Activated T-cell treated with anti-CD3 and anti-CD28 coated beads, Interleukin-2, amount 50 U/mL, for 4 hours (primary cell): ENCODE measurements at regions not wholly inside any gene's neighbourhood (a gene's known extent, or its start where the extent isn't known, plus 50 kb on each side); places are given as distances from the start of the nearest gene placed in this dataset.
"Not testable (repeated sequence)": the region's sequence is repeated elsewhere in the genome, so short reads cannot be mapped to it uniquely, and the experiment has no call there.

Experiments used
- ATAC-seq, 2 donors: fragments of 200-7000 bp; cut with Tn5 transposase; one replicate each; pipeline ENCODE4 v1.10.0; 2021
- DNase-seq: peaks from one replicate; pipeline ENCODE4 v3.0.0-alpha.2; 2020
- H3K27me3 Mint-ChIP-seq: one replicate; pipeline ENCODE4 v1.8.0; 2021; ENCODE audit warnings: low read depth, mixed read lengths
- H3K36me3 Mint-ChIP-seq: one replicate; pipeline ENCODE4 v1.8.0; 2022; ENCODE audit warnings: mixed read lengths; ENCODE audit not compliant: insufficient read depth
- H3K4me1 Mint-ChIP-seq: one replicate; pipeline ENCODE4 v1.8.0; 2021; ENCODE audit warnings: low read depth, mixed read lengths
- H3K4me3 Mint-ChIP-seq: one replicate; pipeline ENCODE4 v1.8.0; 2021; ENCODE audit warnings: mild to moderate bottlenecking, moderate library complexity, mixed read lengths
- H3K9me3 Mint-ChIP-seq: one replicate; pipeline ENCODE4 v1.8.0; 2021; ENCODE audit warnings: mixed read lengths

- Mint-ChIP-seq H3K36me3 (no peaks in the 10 kb centered on the region), H3K4me3 (no peak overlapping the region), H3K9me3 (peaks cover 4% of the 10 kb centered on the region), H3K27me3 (no peaks in the 10 kb centered on the region), H3K4me1 (no peaks in the 10 kb centered on the region)
- DNase-seq = no peak
- no peak for ATAC-seq
These were observed 475.2 kb upstream of the EPHA7 start for GRCh38 chr6:93894521-93894920.

- DNase-seq = no peak
- Mint-ChIP-seq H3K4me3 (no peak overlapping the region), H3K9me3 (peaks cover 5% of the 10 kb centered on the region), H3K27me3 (no peaks in the 10 kb centered on the region), H3K36me3 (no peaks in the 10 kb centered on the region), H3K4me1 (no peaks in the 10 kb centered on the region)
- no peak for ATAC-seq
These were observed 470.4 kb upstream of the EPHA7 start for GRCh38 chr6:93889713-93890112.

- H3K4me1 Mint-ChIP-seq = no peaks in the 10 kb centered on the region
- H3K9me3 Mint-ChIP-seq = peaks cover 5% of the 10 kb centered on the region
- H3K4me3 Mint-ChIP-seq = no peak overlapping the region
- ATAC-seq = no peak
- DNase-seq = no peak
- H3K27me3 Mint-ChIP-seq = no peaks in the 10 kb centered on the region
- H3K36me3 Mint-ChIP-seq = no peaks in the 10 kb centered on the region
These were observed 467.1 kb upstream of the EPHA7 start for GRCh38 chr6:93886416-93886815.

GRCh38 chr6:93859971-93860370 lies 440.6 kb upstream of the EPHA7 start:
- no peaks in the 10 kb centered on the region for H3K27me3 Mint-ChIP-seq
- no peaks in the 10 kb centered on the region for H3K4me1 Mint-ChIP-seq
- peaks cover 3% of the 10 kb centered on the region for H3K9me3 Mint-ChIP-seq
- DNase-seq (no peak), ATAC-seq (no peak)
- no peak overlapping the region for H3K4me3 Mint-ChIP-seq
- no peaks in the 10 kb centered on the region for H3K36me3 Mint-ChIP-seq

- ATAC-seq (no peak), DNase-seq (no peak)
- no peaks in the 10 kb centered on the region for H3K4me1 Mint-ChIP-seq
- peaks cover 7% of the 10 kb centered on the region for H3K9me3 Mint-ChIP-seq
- H3K4me3 Mint-ChIP-seq = no peak overlapping the region
- no peaks in the 10 kb centered on the region for H3K27me3 Mint-ChIP-seq
- no peaks in the 10 kb centered on the region for H3K36me3 Mint-ChIP-seq
These were observed 438.9 kb upstream of the EPHA7 start for GRCh38 chr6:93858213-93858612.

- ATAC-seq = no peak
- no peaks in the 10 kb centered on the region for H3K36me3 Mint-ChIP-seq
- no peak for DNase-seq
These were observed 430.5 kb upstream of the EPHA7 start for GRCh38 chr6:93849857-93850256.

GRCh38 chr6:93848031-93848742 lies 428.8 kb upstream of the EPHA7 start:
- no peaks in the 10 kb centered on the region for H3K36me3 Mint-ChIP-seq
- no peaks in the 10 kb centered on the region for H3K27me3 Mint-ChIP-seq
- no peaks in the 10 kb centered on the region for H3K4me1 Mint-ChIP-seq
- ATAC-seq (no peak), DNase-seq (no peak)
- H3K4me3 Mint-ChIP-seq = no peak overlapping the region
- H3K9me3 Mint-ChIP-seq = peaks cover 7% of the 10 kb centered on the region

More at GRCh38 chr6:93849857-93850256, 430.5 kb upstream of the EPHA7 start:
- H3K4me3 Mint-ChIP-seq = no peak overlapping the region
- H3K27me3 Mint-ChIP-seq = no peaks in the 10 kb centered on the region
- peaks cover 11% of the 10 kb centered on the region for H3K9me3 Mint-ChIP-seq
- no peaks in the 10 kb centered on the region for H3K4me1 Mint-ChIP-seq

- ATAC-seq (no peak), DNase-seq (no peak)
- H3K9me3 Mint-ChIP-seq = peaks cover 4% of the 10 kb centered on the region
- H3K4me1 Mint-ChIP-seq = no peaks in the 10 kb centered on the region
- H3K36me3 Mint-ChIP-seq = no peaks in the 10 kb centered on the region
- no peaks in the 10 kb centered on the region for H3K27me3 Mint-ChIP-seq
- H3K4me3 Mint-ChIP-seq = no peak overlapping the region
These were observed 422.8 kb upstream of the EPHA7 start for GRCh38 chr6:93842178-93842577.

- H3K27me3 Mint-ChIP-seq, H3K36me3 Mint-ChIP-seq, ATAC-seq, H3K4me1 Mint-ChIP-seq, H3K4me3 Mint-ChIP-seq, DNase-seq, H3K9me3 Mint-ChIP-seq: not testable (repeated sequence)
These were observed 416.2 kb upstream of the EPHA7 start for GRCh38 chr6:93835451-93836145.

- DNase-seq, H3K27me3 Mint-ChIP-seq, H3K4me3 Mint-ChIP-seq, ATAC-seq, H3K36me3 Mint-ChIP-seq, H3K9me3 Mint-ChIP-seq, H3K4me1 Mint-ChIP-seq: not testable (repeated sequence)
These were observed 415.7 kb upstream of the EPHA7 start for GRCh38 chr6:93835026-93835425.

GRCh38 chr6:93833326-93833725 lies 414.0 kb upstream of the EPHA7 start:
- not testable (repeated sequence) for H3K4me1 Mint-ChIP-seq, H3K4me3 Mint-ChIP-seq, ATAC-seq, DNase-seq, H3K27me3 Mint-ChIP-seq, H3K36me3 Mint-ChIP-seq, H3K9me3 Mint-ChIP-seq

- H3K4me3 Mint-ChIP-seq, ATAC-seq, H3K9me3 Mint-ChIP-seq, H3K4me1 Mint-ChIP-seq, H3K36me3 Mint-ChIP-seq, DNase-seq, H3K27me3 Mint-ChIP-seq: not testable (repeated sequence)
These were observed 410.4 kb upstream of the EPHA7 start for GRCh38 chr6:93829757-93830156.

- no peaks in the 10 kb centered on the region for H3K4me1 Mint-ChIP-seq
- no peaks in the 10 kb centered on the region for H3K27me3 Mint-ChIP-seq
- peaks cover under 1% of the 10 kb centered on the region for H3K9me3 Mint-ChIP-seq
- ATAC-seq (no peak), DNase-seq (no peak)
- no peak overlapping the region for H3K4me3 Mint-ChIP-seq
- H3K36me3 Mint-ChIP-seq = no peaks in the 10 kb centered on the region
These were observed 409.6 kb upstream of the EPHA7 start for GRCh38 chr6:93829009-93829408.

- no peaks in the 10 kb centered on the region for H3K27me3 Mint-ChIP-seq
- no peak overlapping the region for H3K4me3 Mint-ChIP-seq
- H3K4me1 Mint-ChIP-seq = no peaks in the 10 kb centered on the region
- DNase-seq (no peak), ATAC-seq (no peak)
- H3K9me3 Mint-ChIP-seq = peaks cover 3% of the 10 kb centered on the region
- H3K36me3 Mint-ChIP-seq = no peaks in the 10 kb centered on the region
These were observed 409.2 kb upstream of the EPHA7 start for GRCh38 chr6:93828553-93828952.

- H3K36me3 Mint-ChIP-seq = no peaks in the 10 kb centered on the region
These were observed 408.4 kb upstream of the EPHA7 start for GRCh38 chr6:93827728-93828127.

More at GRCh38 chr6:93827728-93828127, 408.4 kb upstream of the EPHA7 start:
- H3K9me3 Mint-ChIP-seq = peaks cover 3% of the 10 kb centered on the region
- ATAC-seq (no peak), DNase-seq (no peak)
- no peaks in the 10 kb centered on the region for H3K4me1 Mint-ChIP-seq
- no peak overlapping the region for H3K4me3 Mint-ChIP-seq
- no peaks in the 10 kb centered on the region for H3K27me3 Mint-ChIP-seq
